Testis (tissue), 2 donors: ENCODE measurements at regions not wholly inside any gene's neighbourhood (a gene's known extent, or its start where the extent isn't known, plus 50 kb on each side); places are given as distances from the start of the nearest gene placed in this dataset.
"Not testable (repeated sequence)": the region's sequence is repeated elsewhere in the genome, so short reads cannot be mapped to it uniquely, and the experiment has no call there.

ENCODE experiments used
- DNase-seq: peaks from one replicate; pipeline ENCODE4 v3.0.0-alpha.2; 2019
- H3K27ac ChIP-seq, 2 donors: fragments of 200-600 bp; sonication (generic); one replicate each; pipeline ENCODE4 v1.5.1; 2019
- H3K27me3 ChIP-seq: fragments of 200-600 bp; sonication (generic); one replicate; pipeline ENCODE4 v1.5.1; 2019
- H3K36me3 ChIP-seq: fragments of 200-600 bp; sonication (generic); one replicate; pipeline ENCODE4 v1.5.1; 2017; ENCODE audit warnings: low read depth; ENCODE audit errors: missing control alignments
- H3K4me1 ChIP-seq: fragments of 200-600 bp; sonication (generic); one replicate; pipeline ENCODE4 v1.5.1; 2019
- H3K4me3 ChIP-seq, 2 donors: fragments of 200-600 bp; sonication (generic); one replicate each; pipeline ENCODE4 v1.5.1; 2017 to 2019
- H3K9me3 ChIP-seq: fragments of 200-600 bp; sonication (generic); one replicate; pipeline ENCODE4 v1.5.1; 2017
- CTCF ChIP-seq, 3 experiments: fragments of 450-650 bp in 2 of 3; fragments of 200-600 bp in 1 of 3; sonication (generic) in 1 of 3; IDR thresholded peaks; one replicate each; pipeline ENCODE4 v1.5.1; 2016 to 2019; ENCODE audit warnings: antibody characterized with exemption in 3 of 3, mild to moderate bottlenecking in 2 of 3, moderate library complexity in 1 of 3
- POLR2A ChIP-seq: fragments of 450-650 bp; IDR thresholded peaks from one replicate; pipeline ENCODE4 v1.6.1; 2017; ENCODE audit warnings: antibody characterized with exemption, mild to moderate bottlenecking, moderate library complexity
- WGBS, 2 donors: methylation state at CpG; one replicate each; pipeline ENCODE4 v1.1.5; 2018; 5-methylcytosine and 5-hydroxymethylcytosine counted together
- intact Hi-C: fragments of 100-400 bp; cut with DNase I; formaldehyde crosslinking; loops from one replicate; pipeline ENCODE4 v1.15.1; 2023; ENCODE audit warnings: low total_unique reads

GRCh38 chrX:1103360-1103759 lies 109.1 kb downstream of the CRLF2 start:
- Histone ChIP-seq H3K9me3 (no peaks in the 10 kb centered on the region), H3K36me3 (no peaks in the 10 kb centered on the region), H3K4me1 (no peaks in the 10 kb centered on the region), H3K27me3 (no peaks in the 10 kb centered on the region), H3K4me3 (no peak overlapping the region), H3K27ac (no peak overlapping the region)
- 70 to 73% methylated on average over 4 of the region's 4 CpGs for WGBS, 2 donors
- intact Hi-C loops = no loop called here
- DNase-seq = no peak
- no peak for TF ChIP-seq POLR2A
- no peak for TF ChIP-seq CTCF (IDR thresholded peaks at IDR 0.05)

DNA sequence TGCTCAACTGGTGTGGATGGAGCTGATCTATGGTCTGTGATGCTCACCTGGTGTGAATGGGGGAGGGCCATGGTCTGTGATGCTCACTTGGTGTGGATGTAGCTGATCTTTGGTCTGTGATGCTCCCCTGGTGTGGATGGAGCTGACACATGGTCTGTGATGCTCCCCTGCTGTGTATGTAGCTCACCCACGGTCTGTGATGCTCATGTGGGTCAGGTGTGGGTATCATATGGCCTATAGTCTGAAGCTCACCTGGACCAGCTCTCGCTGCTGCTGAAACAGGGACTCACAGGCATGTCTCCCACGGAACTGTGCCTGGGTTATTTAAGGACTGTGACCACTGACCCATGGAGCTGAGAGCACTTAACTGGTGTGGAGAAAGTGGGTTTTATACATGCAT lies 109.7 kb downstream of the CRLF2 start:
- TF ChIP-seq CTCF (IDR thresholded peaks at IDR 0.05) (no peak), POLR2A (no peak)
- no peaks in the 10 kb centered on the region for H3K36me3 ChIP-seq
- no peaks in the 10 kb centered on the region for H3K9me3 ChIP-seq
- no peak for DNase-seq
- H3K27ac ChIP-seq = no peak overlapping the region
- intact Hi-C loops = no loop called here
- 69 to 72% methylated on average over 3 of the region's 3 CpGs for WGBS, 2 donors
- H3K27me3 ChIP-seq = no peaks in the 10 kb centered on the region
- no peak overlapping the region for H3K4me3 ChIP-seq
- H3K4me1 ChIP-seq = no peaks in the 10 kb centered on the region

DNA sequence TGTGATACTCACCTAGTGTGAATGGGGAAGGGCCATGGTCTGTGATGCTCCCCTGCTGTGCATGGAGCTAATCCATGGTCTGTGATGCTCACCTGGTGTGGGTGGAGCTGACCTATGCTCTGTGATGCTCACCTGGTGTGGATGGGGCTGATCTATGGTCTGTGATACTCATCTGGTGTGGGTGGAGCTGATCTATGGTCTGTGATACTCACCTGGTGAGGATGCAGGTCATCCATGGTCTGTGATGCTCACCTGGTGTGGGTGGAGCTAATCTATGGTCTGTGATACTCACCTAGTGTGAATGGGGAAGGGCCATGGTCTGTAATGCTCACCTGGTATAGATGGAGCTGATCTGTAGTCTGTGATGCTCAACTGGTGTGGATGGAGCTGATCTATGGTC lies 110.2 kb downstream of the CRLF2 start:
- H3K4me1 ChIP-seq, H3K9me3 ChIP-seq, H3K4me3 ChIP-seq, H3K36me3 ChIP-seq, intact Hi-C loops, H3K27ac ChIP-seq, DNase-seq, H3K27me3 ChIP-seq: not testable (repeated sequence)

DNA sequence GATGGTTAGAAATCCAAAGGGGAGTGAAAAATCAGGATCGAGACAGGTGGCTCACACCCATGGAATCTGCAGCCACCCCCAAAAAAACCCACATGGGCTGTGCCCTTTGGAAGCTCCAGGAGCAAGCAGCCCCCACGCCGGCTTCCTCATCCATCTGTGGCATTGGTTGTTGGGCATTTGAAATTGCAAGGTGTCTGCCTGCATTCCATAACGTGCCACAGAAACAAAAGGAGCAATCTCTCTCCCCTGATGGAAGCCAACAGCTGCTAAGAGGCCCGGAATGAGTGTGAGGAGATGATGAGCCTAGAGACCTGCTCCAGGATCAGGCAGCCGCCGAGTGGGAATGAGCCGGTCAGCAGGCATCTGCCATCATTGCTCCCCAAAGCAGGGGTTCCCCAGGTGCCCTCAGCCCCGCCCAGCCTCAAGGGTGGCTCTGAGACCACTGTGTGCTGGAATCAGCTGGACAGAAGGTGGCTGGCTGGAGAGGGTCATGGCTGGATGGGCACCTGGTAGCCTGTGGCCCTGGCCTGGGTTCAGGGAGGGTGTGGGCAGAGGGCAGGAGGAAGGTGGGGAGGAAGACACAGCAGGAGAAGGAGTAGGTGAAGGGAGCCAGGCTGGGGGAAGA lies 113.2 kb downstream of the CRLF2 start:
- intact Hi-C loops = no loop called here
- Histone ChIP-seq H3K4me3 (no peak overlapping the region), H3K9me3 (no peaks in the 10 kb centered on the region), H3K27ac (no peak overlapping the region), H3K27me3 (no peaks in the 10 kb centered on the region), H3K36me3 (no peaks in the 10 kb centered on the region), H3K4me1 (no peaks in the 10 kb centered on the region)
- WGBS, 2 donors = 79 to 81% methylated on average over 9 of the region's 9 CpGs
- no peak for TF ChIP-seq POLR2A
- TF ChIP-seq CTCF (IDR thresholded peaks at IDR 0.05) = no peak
- DNase-seq = no peak

DNA sequence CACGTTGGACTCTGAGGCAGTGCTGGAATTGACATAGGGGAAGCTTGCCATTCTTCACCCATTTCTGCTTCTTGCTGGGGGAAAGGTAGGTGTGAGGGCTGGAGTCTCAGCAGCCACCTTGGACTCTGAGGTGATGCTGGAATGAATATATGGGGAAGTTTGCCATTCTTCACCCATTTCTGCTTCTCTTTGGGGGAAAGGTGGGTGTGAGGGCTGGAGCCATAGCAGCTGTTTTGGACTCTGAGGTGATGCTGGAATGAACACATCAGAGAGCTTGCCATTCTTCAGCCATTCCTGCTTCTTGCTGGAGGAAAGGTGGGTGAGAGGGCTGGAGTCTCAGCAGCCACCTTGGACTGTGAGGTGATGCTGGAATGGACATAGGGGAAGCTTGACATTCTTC lies 115.1 kb downstream of the CRLF2 start:
- H3K9me3 ChIP-seq = no peaks in the 10 kb centered on the region
- H3K4me3 ChIP-seq = no peak overlapping the region
- 88 to 100% methylated on average over 1 of the region's 1 CpG for WGBS, 2 donors
- H3K36me3 ChIP-seq = no peaks in the 10 kb centered on the region
- H3K4me1 ChIP-seq = no peaks in the 10 kb centered on the region
- intact Hi-C loops = no loop called here
- no peak overlapping the region for H3K27ac ChIP-seq
- TF ChIP-seq POLR2A = no peak
- no peak for TF ChIP-seq CTCF (IDR thresholded peaks at IDR 0.05)
- DNase-seq = no peak
- H3K27me3 ChIP-seq = no peaks in the 10 kb centered on the region
